Rectal smooth muscle tissue (tissue), 1 donor: ENCODE measurements at regions not wholly inside any gene's neighbourhood (a gene's known extent, or its start where the extent isn't known, plus 50 kb on each side); places are given as distances from the start of the nearest gene placed in this dataset.
"Not testable (repeated sequence)": the region's sequence is repeated elsewhere in the genome, so short reads cannot be mapped to it uniquely, and the experiment has no call there.

Experiments
- H3K27ac ChIP-seq: one replicate; pipeline ENCODE4 v1.7.0; 2013; ENCODE audit warnings: low read depth, low read length, inconsistent platforms
- H3K27me3 ChIP-seq: one replicate; pipeline ENCODE4 v1.7.0; 2013; ENCODE audit warnings: low read length; ENCODE audit not compliant: control insufficient read depth, insufficient read depth
- H3K36me3 ChIP-seq: one replicate; pipeline ENCODE4 v1.7.0; 2013; ENCODE audit warnings: low read length; ENCODE audit not compliant: control insufficient read depth, insufficient read depth
- H3K4me1 ChIP-seq: one replicate; pipeline ENCODE4 v1.7.0; 2013; ENCODE audit warnings: low read length; ENCODE audit not compliant: control insufficient read depth, insufficient read depth
- H3K4me3 ChIP-seq: one replicate; pipeline ENCODE4 v1.7.0; 2013; ENCODE audit warnings: low read length
- H3K9ac ChIP-seq: one replicate; pipeline ENCODE4 v1.7.0; 2013; ENCODE audit warnings: low read length

DNA sequence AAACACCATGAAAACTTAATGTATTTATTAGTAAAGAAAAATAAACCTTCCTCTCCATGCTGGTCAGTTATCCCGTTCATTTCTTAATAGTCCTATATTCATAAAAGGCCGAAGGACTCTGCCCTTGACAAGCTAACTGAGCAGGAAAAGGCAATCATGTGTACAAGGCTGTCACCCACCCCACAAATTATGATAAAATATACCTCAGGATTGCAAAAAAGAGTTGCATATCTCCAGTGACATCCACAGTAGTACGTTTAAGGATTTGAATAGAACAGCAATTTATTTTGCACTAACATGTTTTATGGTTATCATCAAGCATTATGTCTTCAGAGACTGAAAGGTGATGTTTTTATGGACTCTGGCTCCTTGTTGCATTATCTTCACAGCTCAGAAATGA lies 157.6 kb downstream of the FOXB1 start:
- no peaks in the 10 kb centered on the region for H3K4me1 ChIP-seq
- no peak overlapping the region for H3K4me3 ChIP-seq
- no peaks in the 10 kb centered on the region for H3K27me3 ChIP-seq
- no peak overlapping the region for H3K9ac ChIP-seq
- no peaks in the 10 kb centered on the region for H3K36me3 ChIP-seq
- H3K27ac ChIP-seq, result no peak overlapping the region

- Histone ChIP-seq H3K36me3 (no peaks in the 10 kb centered on the region), H3K4me3 (no peak overlapping the region), H3K9ac (no peak overlapping the region), H3K4me1 (no peaks in the 10 kb centered on the region), H3K27me3 (no peaks in the 10 kb centered on the region), H3K27ac (no peak overlapping the region)
These were observed 158.3 kb downstream of the FOXB1 start for GRCh38 chr15:60162251-60162967.

DNA sequence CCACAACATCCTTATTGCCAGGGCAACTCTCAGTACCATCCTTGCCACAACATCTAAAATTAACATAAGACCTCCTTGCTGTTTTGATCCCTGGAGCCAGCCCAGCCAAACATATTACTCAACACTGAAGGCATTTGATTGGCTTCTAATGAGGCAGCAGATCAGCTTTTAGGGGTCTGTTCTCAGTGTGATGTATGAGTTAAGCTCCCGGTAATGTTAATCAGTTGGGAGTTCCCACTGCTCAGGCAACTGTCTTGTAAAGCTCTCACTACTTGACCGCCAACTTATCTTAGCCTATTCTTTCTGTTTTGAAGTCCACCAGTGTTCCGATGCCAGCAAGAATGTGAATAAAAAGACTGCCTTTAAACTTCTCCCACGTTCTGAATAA lies 158.9 kb downstream of the FOXB1 start:
- Histone ChIP-seq H3K27ac (no peak overlapping the region), H3K4me3 (no peak overlapping the region), H3K27me3 (no peaks in the 10 kb centered on the region), H3K4me1 (no peaks in the 10 kb centered on the region), H3K36me3 (no peaks in the 10 kb centered on the region), H3K9ac (no peak overlapping the region)

DNA sequence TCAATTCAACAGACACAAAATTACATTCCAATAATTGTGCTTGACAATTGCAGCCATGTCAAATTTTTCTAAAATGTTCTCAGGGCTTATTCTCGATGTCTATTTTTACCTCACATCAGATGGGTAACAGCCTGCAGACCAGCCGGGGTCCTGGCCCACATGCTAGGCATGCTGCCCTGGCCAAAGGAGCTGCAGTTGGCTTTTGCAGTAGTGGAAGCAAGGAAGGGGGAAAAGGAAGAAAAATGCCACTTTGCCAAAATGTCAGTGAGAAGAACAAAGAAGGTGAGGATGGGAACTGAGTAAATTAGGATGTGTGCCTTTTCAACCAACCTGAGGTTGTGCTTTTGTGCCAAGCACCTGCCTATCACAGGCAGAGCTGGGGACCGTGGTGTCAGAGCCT lies 161.0 kb downstream of the FOXB1 start:
- H3K27me3 ChIP-seq, result no peaks in the 10 kb centered on the region
- H3K9ac ChIP-seq, result no peak overlapping the region
- no peaks in the 10 kb centered on the region for H3K4me1 ChIP-seq
- H3K4me3 ChIP-seq, result no peak overlapping the region
- no peak overlapping the region for H3K27ac ChIP-seq
- no peaks in the 10 kb centered on the region for H3K36me3 ChIP-seq

DNA sequence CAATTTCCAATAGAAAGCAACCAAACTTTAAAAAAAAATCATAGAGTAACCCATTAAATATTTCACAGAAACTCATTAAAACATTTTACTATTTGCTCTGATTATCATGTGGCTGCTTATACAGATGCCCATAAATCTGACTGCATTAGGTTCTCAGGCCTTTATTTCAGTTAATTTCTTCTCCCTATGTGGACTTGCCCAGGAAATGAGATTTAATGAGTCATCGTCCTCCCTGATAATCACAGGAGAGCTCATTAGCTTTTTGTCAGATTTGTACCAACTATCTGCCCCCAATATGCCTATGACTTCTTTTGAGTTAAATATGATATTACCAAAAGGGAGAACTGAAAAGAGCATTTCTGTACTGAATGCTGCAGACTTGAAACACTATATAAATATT lies 168.0 kb downstream of the FOXB1 start:
- no peak overlapping the region for H3K9ac ChIP-seq
- H3K4me1 ChIP-seq, result no peaks in the 10 kb centered on the region
- H3K36me3 ChIP-seq, result no peaks in the 10 kb centered on the region
- no peaks in the 10 kb centered on the region for H3K27me3 ChIP-seq
- H3K27ac ChIP-seq, result no peak overlapping the region
- H3K4me3 ChIP-seq, result no peak overlapping the region

- Histone ChIP-seq H3K4me1 (no peaks in the 10 kb centered on the region), H3K27me3 (no peaks in the 10 kb centered on the region), H3K4me3 (no peak overlapping the region), H3K27ac (no peak overlapping the region), H3K36me3 (no peaks in the 10 kb centered on the region), H3K9ac (no peak overlapping the region)
These were observed 175.8 kb downstream of the FOXB1 start for GRCh38 chr15:60179786-60180391.

DNA sequence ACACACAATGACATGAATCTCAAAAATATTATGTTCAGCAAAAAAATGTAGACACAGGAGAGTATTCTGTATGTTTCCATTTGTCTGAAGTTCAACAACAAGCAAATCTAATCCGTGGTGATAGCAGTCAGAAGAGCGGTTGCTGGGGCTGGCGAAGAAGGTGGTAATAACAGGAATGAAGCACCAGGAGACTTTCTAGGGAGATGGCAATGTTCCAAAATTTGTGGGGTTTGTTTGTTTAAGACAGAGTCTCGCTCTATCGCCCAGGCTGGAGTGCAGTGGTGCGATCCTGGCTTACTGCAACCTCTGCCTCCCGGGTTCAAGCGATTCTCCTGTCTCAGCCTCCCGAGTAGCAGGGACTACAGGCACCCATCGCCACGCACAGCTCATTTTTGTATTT lies 177.8 kb downstream of the FOXB1 start:
- not testable (repeated sequence) for H3K36me3 ChIP-seq, H3K27ac ChIP-seq, H3K4me3 ChIP-seq, H3K9ac ChIP-seq, H3K4me1 ChIP-seq, H3K27me3 ChIP-seq

DNA sequence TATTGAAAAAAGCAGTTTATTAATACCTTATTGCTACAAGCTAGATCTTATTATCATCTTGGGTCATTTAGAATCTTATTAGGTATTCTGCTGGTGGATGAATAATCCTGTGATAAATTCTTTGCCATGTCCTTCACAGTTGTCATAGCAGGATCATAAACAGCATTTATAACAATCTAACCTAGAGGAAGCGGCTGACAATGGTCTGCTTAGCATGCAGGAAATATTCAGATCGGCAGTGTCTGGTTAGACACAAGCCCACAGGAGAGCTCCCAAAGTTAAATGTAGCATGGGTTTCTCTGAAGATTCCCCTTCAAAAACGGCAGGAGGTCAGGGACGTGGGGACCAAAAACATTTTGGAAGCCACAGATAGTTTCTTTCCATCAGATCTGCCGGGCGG lies 179.3 kb downstream of the FOXB1 start:
- Histone ChIP-seq H3K4me1 (no peaks in the 10 kb centered on the region), H3K4me3 (no peak overlapping the region), H3K27me3 (no peaks in the 10 kb centered on the region), H3K36me3 (no peaks in the 10 kb centered on the region), H3K27ac (no peak overlapping the region), H3K9ac (no peak overlapping the region)

GRCh38 chr15:60184579-60184978 lies 180.5 kb downstream of the FOXB1 start:
- H3K9ac ChIP-seq, result no peak overlapping the region
- H3K4me3 ChIP-seq, result no peak overlapping the region
- no peaks in the 10 kb centered on the region for H3K27me3 ChIP-seq
- no peaks in the 10 kb centered on the region for H3K4me1 ChIP-seq
- H3K36me3 ChIP-seq, result no peaks in the 10 kb centered on the region
- no peak overlapping the region for H3K27ac ChIP-seq

- H3K4me1 ChIP-seq, result no peaks in the 10 kb centered on the region
- no peak overlapping the region for H3K9ac ChIP-seq
- H3K27me3 ChIP-seq, result no peaks in the 10 kb centered on the region
These were observed 186.9 kb downstream of the FOXB1 start for GRCh38 chr15:60191016-60191415.

DNA sequence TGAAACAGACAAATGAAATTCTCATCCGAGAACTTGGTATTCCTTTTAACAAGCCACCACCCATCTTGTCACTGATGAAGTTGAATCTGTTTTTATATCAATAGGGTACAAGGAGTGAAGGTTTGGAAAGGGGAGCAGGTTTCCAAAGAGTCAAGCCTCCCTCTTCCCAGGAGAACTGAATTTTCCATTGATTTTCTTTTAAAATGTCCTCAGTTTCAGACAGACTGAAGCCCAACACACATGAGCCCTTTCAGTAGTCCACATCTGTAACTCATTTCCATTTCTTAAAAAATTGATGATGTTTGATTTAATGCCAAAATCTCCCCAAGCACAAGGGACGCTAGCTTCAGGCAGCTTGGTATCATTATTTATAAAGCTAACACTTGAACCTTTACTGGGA lies 187.7 kb downstream of the FOXB1 start:
- Histone ChIP-seq H3K9ac (no peak overlapping the region), H3K4me1 (no peaks in the 10 kb centered on the region), H3K36me3 (no peaks in the 10 kb centered on the region), H3K27ac (no peak overlapping the region), H3K4me3 (no peak overlapping the region), H3K27me3 (no peaks in the 10 kb centered on the region)

More at GRCh38 chr15:60191016-60191415, 186.9 kb downstream of the FOXB1 start:
- H3K27ac ChIP-seq, result no peak overlapping the region
- no peak overlapping the region for H3K4me3 ChIP-seq
- H3K36me3 ChIP-seq, result no peaks in the 10 kb centered on the region

GRCh38 chr15:60195611-60196010 lies 191.5 kb downstream of the FOXB1 start:
- H3K4me3 ChIP-seq, result no peak overlapping the region
- no peaks in the 10 kb centered on the region for H3K4me1 ChIP-seq
- H3K27ac ChIP-seq, result no peak overlapping the region
- no peaks in the 10 kb centered on the region for H3K36me3 ChIP-seq
- no peaks in the 10 kb centered on the region for H3K27me3 ChIP-seq
- no peak overlapping the region for H3K9ac ChIP-seq
